Upper lobe of left lung (tissue), 6 donors: ENCODE measurements at regions not wholly inside any gene's neighbourhood (a gene's known extent, or its start where the extent isn't known, plus 50 kb on each side); places are given as distances from the start of the nearest gene placed in this dataset.

Experiments used
- ATAC-seq, 2 donors: fragments of 200-7000 bp; cut with Tn5 transposase; one replicate each; pipeline ENCODE4 v1.9.1; 2022; ENCODE audit warnings: mild to moderate bottlenecking in 2 of 2, moderate library complexity in 2 of 2; ENCODE audit not compliant: low FRiP score in 2 of 2
- DNase-seq, 2 donors: peaks; one replicate each; pipeline ENCODE4 v3.0.0-alpha.2; 2019 to 2020
- H3K27ac ChIP-seq, 4 donors: fragments of 200-600 bp; sonication (generic); one replicate each; pipeline ENCODE4 v1.5.1; 2016 to 2019
- H3K27me3 ChIP-seq, 4 donors: fragments of 200-600 bp; sonication (generic); one replicate each; pipeline ENCODE4 v1.5.1; 2017 to 2019
- H3K36me3 ChIP-seq, 4 donors: fragments of 200-600 bp; sonication (generic); one replicate each; pipeline ENCODE4 v1.5.1; 2016 to 2019
- H3K4me1 ChIP-seq, 4 donors: fragments of 200-600 bp; sonication (generic); one replicate each; pipeline ENCODE4 v1.5.1; 2018 to 2019
- H3K4me3 ChIP-seq, 4 donors: fragments of 200-600 bp; sonication (generic); one replicate each; pipeline ENCODE4 v1.5.1; 2017 to 2019; ENCODE audit warnings: mild to moderate bottlenecking in 2 of 4, moderate library complexity in 1 of 4
- H3K9me3 ChIP-seq, 4 donors: fragments of 200-600 bp; sonication (generic); one replicate each; pipeline ENCODE4 v1.5.1; 2018 to 2019
- CTCF ChIP-seq, 6 experiments: fragments of 450-650 bp in 4 of 6; fragments of 200-600 bp in 2 of 6; sonication (generic) in 2 of 6; IDR thresholded peaks; one replicate each; pipeline ENCODE4 v1.5.1; 2016 to 2019; ENCODE audit warnings: antibody characterized with exemption in 6 of 6
- EP300 ChIP-seq, 4 donors: sonication (generic); formaldehyde crosslinking; IDR thresholded peaks; one replicate each; pipeline ENCODE4 v1.5.1; 2017; ENCODE audit warnings: antibody characterized with exemption in 4 of 4, control low read depth in 2 of 4
- POLR2A ChIP-seq, 4 donors: fragments of 450-650 bp; IDR thresholded peaks; one replicate each; pipeline ENCODE4 v1.5.1; 2016 to 2017; ENCODE audit warnings: antibody characterized with exemption in 4 of 4, mild to moderate bottlenecking in 2 of 4
- POLR2AphosphoS5 ChIP-seq, 2 donors: sonication (generic); formaldehyde crosslinking; IDR thresholded peaks; one replicate each; pipeline ENCODE4 v1.5.1; 2017; ENCODE audit warnings: antibody characterized with exemption in 2 of 2
- WGBS, 2 donors: methylation state at CpG; one replicate each; pipeline ENCODE4 v1.1.5; 2017 to 2018; 5-methylcytosine and 5-hydroxymethylcytosine counted together
- donor health status: DM: no; HTN: no; CAD: no; lungs with moderate emphysema.
- donor health status: DM: no; HTN: yes; CAD: no; lungs with severe emphysema.

GRCh38 chr9:26565118-26565517 lies 327.5 kb downstream of the CAAP1 start:
- Histone ChIP-seq H3K27me3 (no peaks in the 10 kb centered on the region), H3K36me3 (no peaks in the 10 kb centered on the region), H3K4me1 (no peaks in the 10 kb centered on the region), H3K9me3 (no peaks in the 10 kb centered on the region), H3K4me3 (no peak overlapping the region), H3K27ac (no peak overlapping the region)
- WGBS, 2 donors, result 63 to 70% methylated on average over 2 of the region's 2 CpGs
- DNase-seq (no peak), ATAC-seq (no peak)
- no peak for TF ChIP-seq CTCF (IDR thresholded peaks at IDR 0.05)
- TF ChIP-seq POLR2AphosphoS5 (IDR thresholded peaks at IDR 0.05), result no peak
- TF ChIP-seq POLR2A (IDR thresholded peaks at IDR 0.05), result no peak
- TF ChIP-seq EP300 (IDR thresholded peaks at IDR 0.05), result no peak

- Histone ChIP-seq H3K27ac (no peak overlapping the region), H3K36me3 (no peaks in the 10 kb centered on the region), H3K4me3 (no peak overlapping the region), H3K9me3 (no peaks in the 10 kb centered on the region), H3K27me3 (no peaks in the 10 kb centered on the region), H3K4me1 (no peaks in the 10 kb centered on the region)
- 70 to 74% methylated on average over 1 of the region's 1 CpG for WGBS, 2 donors
- DNase-seq (no peak), ATAC-seq (no peak)
- TF ChIP-seq EP300 (IDR thresholded peaks at IDR 0.05) (no peak), POLR2A (IDR thresholded peaks at IDR 0.05) (no peak)
Measured at GRCh38 chr9:26562338-26562737, 330.3 kb downstream of the CAAP1 start.

GRCh38 chr9:26561928-26562327 lies 330.7 kb downstream of the CAAP1 start:
- no peak for ATAC-seq
- Histone ChIP-seq H3K36me3 (no peaks in the 10 kb centered on the region), H3K27me3 (no peaks in the 10 kb centered on the region), H3K4me3 (no peak overlapping the region), H3K27ac (no peak overlapping the region), H3K4me1 (no peaks in the 10 kb centered on the region), H3K9me3 (no peaks in the 10 kb centered on the region)
- DNase-seq, result no peak
- WGBS, 2 donors, result 46 to 63% methylated on average over 3 of the region's 3 CpGs
- no peak for TF ChIP-seq EP300 (IDR thresholded peaks at IDR 0.05)
- no peak for TF ChIP-seq POLR2A (IDR thresholded peaks at IDR 0.05)
- TF ChIP-seq POLR2AphosphoS5 (IDR thresholded peaks at IDR 0.05), result no peak
- TF ChIP-seq CTCF (IDR thresholded peaks at IDR 0.05), result no peak

GRCh38 chr9:26559506-26559905 lies 333.1 kb downstream of the CAAP1 start:
- no peak for DNase-seq
- Histone ChIP-seq H3K27me3 (no peaks in the 10 kb centered on the region), H3K27ac (no peak overlapping the region), H3K36me3 (no peaks in the 10 kb centered on the region), H3K4me1 (no peaks in the 10 kb centered on the region), H3K9me3 (no peaks in the 10 kb centered on the region), H3K4me3 (no peak overlapping the region)
- 81 to 86% methylated on average over 3 of the region's 3 CpGs for WGBS, 2 donors
- no peak for TF ChIP-seq POLR2AphosphoS5 (IDR thresholded peaks at IDR 0.05)
- TF ChIP-seq EP300 (IDR thresholded peaks at IDR 0.05), result no peak
- no peak for TF ChIP-seq POLR2A (IDR thresholded peaks at IDR 0.05)
- no peak for TF ChIP-seq CTCF (IDR thresholded peaks at IDR 0.05)
- ATAC-seq, result no peak

- H3K9me3 ChIP-seq, result no peaks in the 10 kb centered on the region
- no peak overlapping the region for H3K4me3 ChIP-seq
- DNase-seq (no peak), ATAC-seq (peak in 1 of 2 donors; percentile 11)
- no peak overlapping the region for H3K27ac ChIP-seq
- no peaks in the 10 kb centered on the region for H3K4me1 ChIP-seq
- no peaks in the 10 kb centered on the region for H3K27me3 ChIP-seq
- H3K36me3 ChIP-seq, result no peaks in the 10 kb centered on the region
- no peak for TF ChIP-seq POLR2A (IDR thresholded peaks at IDR 0.05)
- TF ChIP-seq CTCF (IDR thresholded peaks at IDR 0.05), result no peak
- no peak for TF ChIP-seq POLR2AphosphoS5 (IDR thresholded peaks at IDR 0.05)
- no peak for TF ChIP-seq EP300 (IDR thresholded peaks at IDR 0.05)
Measured at GRCh38 chr9:26551971-26552370, 340.6 kb downstream of the CAAP1 start.
